ENCODE measurements at regions not wholly inside any gene's neighbourhood (a gene's known extent, or its start where the extent isn't known, plus 50 kb on each side); places are given as distances from the start of the nearest gene placed in this dataset.
"Not testable (repeated sequence)": the region's sequence is repeated elsewhere in the genome, so short reads cannot be mapped to it uniquely, and the experiment has no call there.

- DNase-seq: no peak
These were observed 154.8 kb upstream of the FAR2 start for GRCh38 chr12:28994179-28994715.

GRCh38 chr12:28996688-28997087 lies 152.4 kb upstream of the FAR2 start:
- no peak for DNase-seq

GRCh38 chr12:28998662-28999120 lies 150.4 kb upstream of the FAR2 start:
- no peak for DNase-seq

GRCh38 chr12:29004066-29004935 lies 144.8 kb upstream of the FAR2 start:
- no peak for DNase-seq

- DNase-seq: no peak
These were observed 144.2 kb upstream of the FAR2 start for GRCh38 chr12:29004936-29005304.

- no peak for DNase-seq
These were observed 140.3 kb upstream of the FAR2 start for GRCh38 chr12:29008786-29009185.

GRCh38 chr12:29012673-29013072 lies 136.4 kb upstream of the FAR2 start:
- no peak for DNase-seq

GRCh38 chr12:29017532-29017931 lies 131.5 kb upstream of the FAR2 start:
- not testable (repeated sequence) for DNase-seq

- no peak for DNase-seq
These were observed 125.5 kb upstream of the FAR2 start for GRCh38 chr12:29023436-29024076.

GRCh38 chr12:29024117-29024516 lies 125.0 kb upstream of the FAR2 start:
- DNase-seq: no peak

GRCh38 chr12:29025937-29026336 lies 123.1 kb upstream of the FAR2 start:
- no peak for DNase-seq

- DNase-seq: no peak
These were observed 122.7 kb upstream of the FAR2 start for GRCh38 chr12:29026419-29026818.

GRCh38 chr12:29029484-29029883 lies 119.6 kb upstream of the FAR2 start:
- DNase-seq: not testable (repeated sequence)

GRCh38 chr12:29030006-29030405 lies 119.1 kb upstream of the FAR2 start:
- DNase-seq: no peak

- no peak for DNase-seq
These were observed 116.6 kb upstream of the FAR2 start for GRCh38 chr12:29032446-29032845.

- DNase-seq: no peak
These were observed 115.6 kb upstream of the FAR2 start for GRCh38 chr12:29033519-29033918.

GRCh38 chr12:29035112-29035511 lies 114.0 kb upstream of the FAR2 start:
- DNase-seq: no peak

- DNase-seq: no peak
These were observed 110.1 kb upstream of the FAR2 start for GRCh38 chr12:29039013-29039412.

GRCh38 chr12:29041621-29042020 lies 107.5 kb upstream of the FAR2 start:
- DNase-seq: no peak

- no peak for DNase-seq
These were observed 106.0 kb upstream of the FAR2 start for GRCh38 chr12:29043069-29043468.

GRCh38 chr12:29044799-29045198 lies 104.3 kb upstream of the FAR2 start:
- DNase-seq: no peak

GRCh38 chr12:29048787-29049186 lies 100.3 kb upstream of the FAR2 start:
- DNase-seq: no peak

- DNase-seq: no peak
These were observed 98.6 kb upstream of the FAR2 start for GRCh38 chr12:29050503-29050902.

- no peak for DNase-seq
These were observed 97.9 kb upstream of the FAR2 start for GRCh38 chr12:29051221-29051620.
